ENCODE measurements at regions not wholly inside any gene's neighbourhood (a gene's known extent, or its start where the extent isn't known, plus 50 kb on each side); places are given as distances from the start of the nearest gene placed in this dataset.

DNA sequence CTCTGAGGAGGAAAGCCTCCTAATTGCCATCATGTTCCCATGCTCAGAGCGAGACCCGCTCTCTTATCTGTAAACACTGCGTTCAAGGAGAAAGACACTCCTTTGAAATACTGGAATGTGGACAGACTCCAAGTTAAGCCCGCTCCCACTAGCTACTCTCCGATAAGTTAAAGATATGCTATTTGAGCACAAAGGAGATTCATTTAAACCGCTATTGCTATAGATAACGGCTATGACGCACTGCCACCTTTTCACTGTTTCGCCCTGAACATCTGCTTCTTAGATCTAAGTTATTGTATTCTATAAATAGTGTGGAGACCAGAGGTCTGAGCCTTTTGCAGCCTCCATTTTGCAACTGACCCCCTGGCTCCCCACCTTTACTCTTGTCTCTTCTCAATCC, 82.3 kb downstream of the GPX5 start:
- in situ Hi-C loops (cut with MboI; ENCODE audit: low sequenced_read_pairs in 4 of 4) (no loop called here), intact Hi-C loops (cut with DNase I; ENCODE audit: low total_unique reads) (no loop called here)
- DNase-seq (no peak), ATAC-seq (no peak)
- Histone ChIP-seq H3K4me3 (no peak overlapping the region), H3K36me3 (no peaks in the 10 kb centered on the region), H3K27me3 (peaks cover 0 to 10% (median 0%) of the 10 kb centered on the region in 3 donors), H3K27ac (no peak overlapping the region), H3K9me3 (no peaks in the 10 kb centered on the region), H3K4me1 (no peaks in the 10 kb centered on the region)
- TF ChIP-seq, protein P1, sequence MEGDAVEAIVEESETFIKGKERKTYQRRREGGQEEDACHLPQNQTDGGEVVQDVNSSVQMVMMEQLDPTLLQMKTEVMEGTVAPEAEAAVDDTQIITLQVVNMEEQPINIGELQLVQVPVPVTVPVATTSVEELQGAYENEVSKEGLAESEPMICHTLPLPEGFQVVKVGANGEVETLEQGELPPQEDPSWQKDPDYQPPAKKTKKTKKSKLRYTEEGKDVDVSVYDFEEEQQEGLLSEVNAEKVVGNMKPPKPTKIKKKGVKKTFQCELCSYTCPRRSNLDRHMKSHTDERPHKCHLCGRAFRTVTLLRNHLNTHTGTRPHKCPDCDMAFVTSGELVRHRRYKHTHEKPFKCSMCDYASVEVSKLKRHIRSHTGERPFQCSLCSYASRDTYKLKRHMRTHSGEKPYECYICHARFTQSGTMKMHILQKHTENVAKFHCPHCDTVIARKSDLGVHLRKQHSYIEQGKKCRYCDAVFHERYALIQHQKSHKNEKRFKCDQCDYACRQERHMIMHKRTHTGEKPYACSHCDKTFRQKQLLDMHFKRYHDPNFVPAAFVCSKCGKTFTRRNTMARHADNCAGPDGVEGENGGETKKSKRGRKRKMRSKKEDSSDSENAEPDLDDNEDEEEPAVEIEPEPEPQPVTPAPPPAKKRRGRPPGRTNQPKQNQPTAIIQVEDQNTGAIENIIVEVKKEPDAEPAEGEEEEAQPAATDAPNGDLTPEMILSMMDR (IDR thresholded peaks at IDR 0.05 in 4 of 5, conservative IDR thresholded peaks at IDR 0.05 in 1 of 5), result no peak
- TF ChIP-seq POLR2A (IDR thresholded peaks at IDR 0.05), result no peak

DNA sequence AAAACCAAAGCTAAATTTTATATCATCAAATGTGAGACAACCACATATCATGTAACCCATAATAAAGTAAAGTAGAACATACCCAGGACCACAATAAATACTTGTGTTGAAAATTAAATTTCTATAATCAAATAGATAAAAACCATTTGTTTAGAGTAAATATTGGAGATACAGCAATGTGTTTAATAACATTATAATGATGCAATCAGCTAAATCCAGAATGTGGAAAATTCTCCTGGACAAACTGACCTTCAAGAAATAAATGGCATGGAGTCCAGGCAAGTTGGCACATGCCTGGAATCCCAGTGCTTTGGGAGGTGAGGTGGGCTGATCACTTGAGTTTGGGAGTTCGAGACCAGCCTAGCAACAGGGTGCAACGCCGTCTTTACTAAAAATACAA, 84.0 kb downstream of the GPX5 start:
- Histone ChIP-seq H3K4me3 (no peak overlapping the region), H3K36me3 (no peaks in the 10 kb centered on the region), H3K9me3 (no peaks in the 10 kb centered on the region), H3K4me1 (no peaks in the 10 kb centered on the region), H3K27me3 (peaks cover 0 to 10% (median 1%) of the 10 kb centered on the region in 3 donors), H3K27ac (no peak overlapping the region)
- in situ Hi-C loops (cut with MboI; ENCODE audit: low sequenced_read_pairs in 4 of 4) (no loop called here), intact Hi-C loops (cut with DNase I; ENCODE audit: low total_unique reads) (no loop called here)
- ATAC-seq (no peak), DNase-seq (no peak)
- TF ChIP-seq, protein P1 (IDR thresholded peaks at IDR 0.05 in 4 of 5, conservative IDR thresholded peaks at IDR 0.05 in 1 of 5), result no peak
- no peak for TF ChIP-seq POLR2A (IDR thresholded peaks at IDR 0.05)

DNA sequence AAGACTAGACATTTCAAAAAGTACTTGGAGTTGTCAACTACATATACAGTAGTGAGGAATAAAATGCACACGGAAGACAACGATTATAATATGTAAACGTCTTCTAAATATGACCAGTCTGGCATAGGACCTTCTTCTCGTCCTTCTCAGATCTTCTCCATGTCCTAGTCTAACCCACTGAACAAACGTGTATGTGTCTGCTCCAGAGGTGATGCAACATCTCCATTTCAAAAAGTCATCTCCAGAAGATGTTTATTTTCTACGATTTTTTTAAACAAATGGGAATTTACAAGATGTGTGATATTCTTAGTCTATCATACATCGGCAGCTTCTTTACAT, 89.9 kb downstream of the GPX5 start:
- H3K36me3 ChIP-seq, result no peaks in the 10 kb centered on the region
- DNase-seq (no peak), ATAC-seq (no peak)
- H3K9me3 ChIP-seq, result no peaks in the 10 kb centered on the region
- peaks cover 0 to 11% (median 3%) of the 10 kb centered on the region in 3 donors for H3K27me3 ChIP-seq
- no peak overlapping the region for H3K4me3 ChIP-seq
- no peak overlapping the region for H3K27ac ChIP-seq
- in situ Hi-C loops (cut with MboI; ENCODE audit: low sequenced_read_pairs in 4 of 4), result no loop called here
- TF ChIP-seq, protein P1 (IDR thresholded peaks at IDR 0.05 in 4 of 5, conservative IDR thresholded peaks at IDR 0.05 in 1 of 5), result no peak
- TF ChIP-seq POLR2A (IDR thresholded peaks at IDR 0.05), result no peak
- intact Hi-C loops (cut with DNase I; ENCODE audit: low total_unique reads), result no loop called here
- no peaks in the 10 kb centered on the region for H3K4me1 ChIP-seq

DNA sequence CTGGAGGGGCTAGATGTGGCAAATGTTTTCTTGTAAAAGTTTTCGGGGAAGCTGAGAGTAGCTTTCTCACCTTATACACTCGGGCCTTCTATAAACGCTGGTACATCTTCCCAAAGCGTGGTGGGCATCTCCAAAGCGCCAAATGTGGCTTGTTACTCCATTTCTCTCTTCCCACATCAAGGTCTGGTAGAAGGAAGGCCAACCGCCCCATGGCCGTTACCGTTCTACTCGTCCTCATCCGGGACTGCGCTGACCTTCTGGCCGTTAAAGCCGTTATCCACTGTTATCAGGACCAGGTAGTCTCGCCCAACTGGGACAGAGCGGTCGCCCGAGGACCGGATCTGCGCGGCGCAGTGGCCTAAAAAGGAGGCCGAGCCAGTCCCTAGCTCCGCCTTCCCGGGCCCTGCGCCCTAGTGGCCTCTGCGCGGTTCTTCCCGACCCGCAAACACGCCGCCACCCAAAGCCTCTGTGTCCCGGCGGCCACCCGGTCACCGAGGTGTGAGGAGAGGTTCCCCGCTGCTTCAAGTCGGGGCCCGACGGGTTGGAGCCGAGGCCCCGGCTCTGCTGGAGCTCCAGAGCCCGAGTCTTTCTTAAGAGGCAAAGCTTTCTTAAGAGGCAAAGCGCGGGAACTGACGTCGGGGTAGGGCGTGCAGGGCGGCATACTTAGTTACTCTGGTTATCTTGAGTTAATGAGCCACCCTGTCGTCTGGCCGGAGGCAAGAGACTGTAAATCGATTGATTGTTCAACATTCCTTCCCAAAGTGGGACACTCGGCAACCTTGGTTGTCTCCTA, 90.5 kb downstream of the GPX5 start:
- ATAC-seq, result no peak
- Histone ChIP-seq H3K27ac (no peak overlapping the region), H3K4me3 (no peak overlapping the region), H3K4me1 (no peaks in the 10 kb centered on the region), H3K27me3 (peaks cover 0 to 11% (median 3%) of the 10 kb centered on the region in 3 donors), H3K9me3 (no peaks in the 10 kb centered on the region), H3K36me3 (no peaks in the 10 kb centered on the region)
- intact Hi-C loops (cut with DNase I; ENCODE audit: low total_unique reads) (no loop called here), in situ Hi-C loops (cut with MboI; ENCODE audit: low sequenced_read_pairs in 4 of 4) (no loop called here)
- no peak for DNase-seq
- TF ChIP-seq, protein P1 (IDR thresholded peaks at IDR 0.05 in 4 of 5, conservative IDR thresholded peaks at IDR 0.05 in 1 of 5), result no peak
- TF ChIP-seq POLR2A (IDR thresholded peaks at IDR 0.05), result no peak
